ENCODE measurements at regions not wholly inside any gene's neighbourhood (a gene's known extent, or its start where the extent isn't known, plus 50 kb on each side); places are given as distances from the start of the nearest gene placed in this dataset.

- no peak for TF ChIP-seq CTCF (IDR thresholded peaks at IDR 0.05)
- no peak for TF ChIP-seq POLR2A (IDR thresholded peaks at IDR 0.05)
Observed at GRCh38 chr5:60469286-60469685, 230.7 kb downstream of the DEPDC1B start.
